MM.1S (cell line): ENCODE measurements at regions not wholly inside any gene's neighbourhood (a gene's known extent, or its start where the extent isn't known, plus 50 kb on each side); places are given as distances from the start of the nearest gene placed in this dataset.

Experiments used
- DNase-seq: peaks from one replicate; pipeline ENCODE4 v3.0.0-alpha.2; 2015
- H2AFZ ChIP-seq: fragments of 300-600 bp; sonication (generic); 2 replicates; pipeline ENCODE4 v1.6.0; 2016; ENCODE audit warnings: antibody characterized with exemption, low read length
- H3F3A ChIP-seq: fragments of 300-600 bp; sonication (generic); 2 replicates; pipeline ENCODE4 v1.6.1; 2016; ENCODE audit warnings: mild to moderate bottlenecking, antibody characterized with exemption, low read length, moderate library complexity, mixed read lengths; ENCODE audit not compliant: insufficient read depth
- H3K27ac ChIP-seq: fragments of 300-600 bp; sonication (generic); 2 replicates; pipeline ENCODE4 v1.5.1; 2016; ENCODE audit warnings: mild to moderate bottlenecking, low read length
- H3K27me3 ChIP-seq: fragments of 300-600 bp; sonication (generic); replicated peaks from 2 replicates; pipeline ENCODE4 v1.6.0; 2016; ENCODE audit warnings: low read length; ENCODE audit not compliant: insufficient read depth
- H3K36me3 ChIP-seq: fragments of 300-600 bp; sonication (generic); replicated peaks from 2 replicates; pipeline ENCODE4 v1.6.1; 2016; ENCODE audit warnings: mild to moderate bottlenecking, low read length, mixed read lengths; ENCODE audit not compliant: insufficient read depth
- H3K4me1 ChIP-seq: fragments of 300-600 bp; sonication (generic); 2 replicates; pipeline ENCODE4 v1.6.1; 2016; ENCODE audit warnings: low read length, mixed read lengths
- H3K4me2 ChIP-seq: fragments of 300-600 bp; sonication (generic); 2 replicates; pipeline ENCODE4 v1.6.0; 2016; ENCODE audit warnings: low read depth, low read length
- H3K4me3 ChIP-seq: fragments of 300-600 bp; sonication (generic); 2 replicates; pipeline ENCODE4 v1.5.1; 2016; ENCODE audit warnings: low read length, mixed read lengths
- H3K79me2 ChIP-seq: fragments of 300-600 bp; sonication (generic); 2 replicates; pipeline ENCODE4 v1.6.1; 2016; ENCODE audit warnings: mixed run types, low read length, mixed read lengths
- H3K9ac ChIP-seq: fragments of 300-600 bp; sonication (generic); 2 replicates; pipeline ENCODE4 v1.6.1; 2016; ENCODE audit warnings: low read length, mixed read lengths
- H3K9me2 ChIP-seq: fragments of 300-600 bp; sonication (generic); replicated peaks from 2 replicates; pipeline ENCODE4 v1.6.1; 2016; ENCODE audit warnings: mild to moderate bottlenecking, low read length, mixed read lengths; ENCODE audit not compliant: insufficient read depth
- H3K9me3 ChIP-seq: fragments of 300-600 bp; sonication (generic); replicated peaks from 2 replicates; pipeline ENCODE4 v1.6.1; 2016; ENCODE audit warnings: mild to moderate bottlenecking, low read length, mixed read lengths; ENCODE audit not compliant: insufficient read depth
- H4K20me1 ChIP-seq: fragments of 300-600 bp; sonication (generic); 2 replicates; pipeline ENCODE4 v1.6.1; 2016; ENCODE audit warnings: mild to moderate bottlenecking, low read length, moderate library complexity, mixed read lengths; ENCODE audit not compliant: insufficient read depth
- CTCF ChIP-seq: fragments of 300-600 bp; sonication (generic); IDR thresholded peaks from 2 replicates; pipeline ENCODE4 v1.5.1; 2016; ENCODE audit warnings: antibody characterized with exemption, low read length, mixed read lengths
- EZH2 ChIP-seq: fragments of 300-600 bp; sonication (generic); optimal IDR thresholded peaks from 2 replicates; pipeline ENCODE3; 2017; ENCODE audit warnings: low read depth, mild to moderate bottlenecking, antibody characterized with exemption, low read length, mixed read lengths
- EZH2phosphoT487 ChIP-seq: fragments of 300-600 bp; sonication (generic); IDR thresholded peaks from 2 replicates; pipeline ENCODE4 v1.6.1; 2018; ENCODE audit warnings: antibody characterized with exemption, low read length

GRCh38 chr2:573805-574392 lies 103.3 kb downstream of the TMEM18 start:
- no peaks in the 10 kb centered on the region for H3K9me3 ChIP-seq
- no peaks in the 10 kb centered on the region for H3K79me2 ChIP-seq
- no peak for TF ChIP-seq CTCF
- TF ChIP-seq EZH2phosphoT487 = no peak
- no peak for TF ChIP-seq EZH2
- no peaks in the 10 kb centered on the region for H3K4me1 ChIP-seq
- no peak overlapping the region for H3K27ac ChIP-seq
- no peaks in the 10 kb centered on the region for H4K20me1 ChIP-seq
- H3F3A ChIP-seq = no peaks in the 10 kb centered on the region
- DNase-seq = no peak
- H3K4me2 ChIP-seq = no peak overlapping the region
- H3K27me3 ChIP-seq = no peaks in the 10 kb centered on the region
- H3K9ac ChIP-seq = no peak overlapping the region
- no peak overlapping the region for H3K4me3 ChIP-seq
- H3K9me2 ChIP-seq = no peaks in the 10 kb centered on the region
- no peaks in the 10 kb centered on the region for H3K36me3 ChIP-seq
- no peak overlapping the region for H2AFZ ChIP-seq

GRCh38 chr2:573025-573424 lies 104.2 kb downstream of the TMEM18 start:
- H3K36me3 ChIP-seq = no peaks in the 10 kb centered on the region
- no peak for TF ChIP-seq EZH2
- no peak for TF ChIP-seq CTCF
- no peak for TF ChIP-seq EZH2phosphoT487
- no peak overlapping the region for H3K27ac ChIP-seq
- H3F3A ChIP-seq = no peaks in the 10 kb centered on the region
- H3K9me2 ChIP-seq = no peaks in the 10 kb centered on the region
- no peaks in the 10 kb centered on the region for H3K9me3 ChIP-seq
- no peaks in the 10 kb centered on the region for H4K20me1 ChIP-seq
- H3K27me3 ChIP-seq = peaks cover 3% of the 10 kb centered on the region; the same call in 1 of the 2 replicates
- no peak overlapping the region for H3K4me2 ChIP-seq
- DNase-seq = no peak
- no peaks in the 10 kb centered on the region for H3K79me2 ChIP-seq
- no peak overlapping the region for H3K9ac ChIP-seq
- no peak overlapping the region for H2AFZ ChIP-seq
- H3K4me3 ChIP-seq = no peak overlapping the region
- H3K4me1 ChIP-seq = no peaks in the 10 kb centered on the region

GRCh38 chr2:569681-570080 lies 107.5 kb downstream of the TMEM18 start:
- TF ChIP-seq EZH2 (no peak), EZH2phosphoT487 (no peak), CTCF (no peak)

More at GRCh38 chr2:569681-570080, 107.5 kb downstream of the TMEM18 start:
- no peak overlapping the region for H2AFZ ChIP-seq
- H3K4me2 ChIP-seq = no peak overlapping the region
- no peaks in the 10 kb centered on the region for H3K79me2 ChIP-seq
- no peaks in the 10 kb centered on the region for H3K9me2 ChIP-seq
- H3F3A ChIP-seq = no peaks in the 10 kb centered on the region
- H3K27me3 ChIP-seq = peaks cover 3% of the 10 kb centered on the region; the same call in 1 of the 2 replicates
- H3K36me3 ChIP-seq = no peaks in the 10 kb centered on the region
- H3K4me1 ChIP-seq = no peaks in the 10 kb centered on the region
- H3K4me3 ChIP-seq = no peak overlapping the region
- no peaks in the 10 kb centered on the region for H4K20me1 ChIP-seq
- no peak overlapping the region for H3K27ac ChIP-seq
- H3K9ac ChIP-seq = no peak overlapping the region
- H3K9me3 ChIP-seq = no peaks in the 10 kb centered on the region
- no peak for DNase-seq
